GM12878 (cell line): ENCODE measurements at regions not wholly inside any gene's neighbourhood (a gene's known extent, or its start where the extent isn't known, plus 50 kb on each side); places are given as distances from the start of the nearest gene placed in this dataset.
"Not testable (repeated sequence)": the region's sequence is repeated elsewhere in the genome, so short reads cannot be mapped to it uniquely, and the experiment has no call there.

Experiments used
- CTCF ChIP-seq, 3 experiments: IDR thresholded peaks in 2 of 3; conservative IDR thresholded peaks in 1 of 3; 2 replicates each; pipeline ENCODE4 v1.5.1; 2011; ENCODE audit warnings: low read depth in 3 of 3, low read length in 3 of 3, mild to moderate bottlenecking in 3 of 3, control low read depth in 2 of 3, moderate library complexity in 2 of 3, inconsistent platforms in 1 of 3, mixed read lengths in 1 of 3; ENCODE audit not compliant: control insufficient read depth in 2 of 3, insufficient read depth in 1 of 3; ENCODE audit errors: extremely low read depth in 1 of 3
- EP300 ChIP-seq, 2 experiments: fragments of 150-350 bp in 1 of 2; IDR thresholded peaks; 2 replicates each; pipeline ENCODE4 v1.6.1; 2011 to 2012; ENCODE audit warnings: low read depth in 2 of 2, low read length in 2 of 2, borderline replicate concordance in 1 of 2, improper control_type of control experiment in 1 of 2, inconsistent platforms in 1 of 2; ENCODE audit not compliant: control insufficient read depth in 1 of 2
- POLR2A ChIP-seq: IDR thresholded peaks from 2 replicates; pipeline ENCODE4 v1.6.1; 2011; ENCODE audit warnings: low read depth, mild to moderate bottlenecking, low read length
- POLR2AphosphoS5 ChIP-seq: IDR thresholded peaks from 2 replicates; pipeline ENCODE4 v1.6.1; 2011; ENCODE audit warnings: mild to moderate bottlenecking, low read length, inconsistent platforms
- SUZ12 ChIP-seq: fragments of 200-600 bp; sonication (generic); IDR thresholded peaks from one replicate; pipeline ENCODE4 v1.6.1; 2018; ENCODE audit warnings: antibody characterized with exemption, mild to moderate bottlenecking; ENCODE audit not compliant: unreplicated experiment
- TAF1 ChIP-seq: IDR thresholded peaks from 2 replicates; pipeline ENCODE4 v1.6.1; 2011; ENCODE audit warnings: mild to moderate bottlenecking, low read depth, low read length, borderline replicate concordance

DNA sequence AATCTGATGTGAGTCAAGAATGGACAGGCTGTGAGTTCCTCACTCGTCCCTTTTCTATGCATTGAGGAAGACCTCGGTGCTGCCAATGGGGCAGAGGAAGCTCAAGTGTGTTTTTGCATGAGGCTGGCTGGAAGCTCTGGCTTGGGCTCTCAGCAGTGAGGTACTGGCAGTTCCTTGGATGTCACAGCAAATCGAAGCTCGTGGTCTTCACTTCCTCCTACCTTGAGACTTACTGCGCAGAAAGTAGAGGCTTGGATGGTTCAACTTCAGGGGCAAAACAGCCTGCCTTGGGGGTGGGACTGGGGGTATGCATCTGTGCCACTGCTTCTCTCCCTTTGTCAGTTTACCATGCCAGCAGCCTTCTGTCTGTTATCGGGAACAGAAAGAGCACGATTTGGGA is 229.8 kb upstream of the PLGLB2 start:
- TF ChIP-seq POLR2AphosphoS5; TAF1; CTCF (IDR thresholded peaks at IDR 0.05 in 2 of 3, conservative IDR thresholded peaks at IDR 0.05 in 1 of 3; ENCODE audit: control insufficient read depth in 2 of 3, extremely low read depth in 1 of 3, insufficient read depth in 1 of 3, low read depth in 3 of 3, low read length in 3 of 3); POLR2A; SUZ12; EP300 (IDR thresholded peaks at IDR 0.05; ENCODE audit: borderline replicate concordance in 1 of 2, control insufficient read depth in 1 of 2, low read depth in 2 of 2, low read length in 2 of 2): not testable (repeated sequence)
